ENCODE measurements at regions not wholly inside any gene's neighbourhood (a gene's known extent, or its start where the extent isn't known, plus 50 kb on each side); places are given as distances from the start of the nearest gene placed in this dataset.

DNA sequence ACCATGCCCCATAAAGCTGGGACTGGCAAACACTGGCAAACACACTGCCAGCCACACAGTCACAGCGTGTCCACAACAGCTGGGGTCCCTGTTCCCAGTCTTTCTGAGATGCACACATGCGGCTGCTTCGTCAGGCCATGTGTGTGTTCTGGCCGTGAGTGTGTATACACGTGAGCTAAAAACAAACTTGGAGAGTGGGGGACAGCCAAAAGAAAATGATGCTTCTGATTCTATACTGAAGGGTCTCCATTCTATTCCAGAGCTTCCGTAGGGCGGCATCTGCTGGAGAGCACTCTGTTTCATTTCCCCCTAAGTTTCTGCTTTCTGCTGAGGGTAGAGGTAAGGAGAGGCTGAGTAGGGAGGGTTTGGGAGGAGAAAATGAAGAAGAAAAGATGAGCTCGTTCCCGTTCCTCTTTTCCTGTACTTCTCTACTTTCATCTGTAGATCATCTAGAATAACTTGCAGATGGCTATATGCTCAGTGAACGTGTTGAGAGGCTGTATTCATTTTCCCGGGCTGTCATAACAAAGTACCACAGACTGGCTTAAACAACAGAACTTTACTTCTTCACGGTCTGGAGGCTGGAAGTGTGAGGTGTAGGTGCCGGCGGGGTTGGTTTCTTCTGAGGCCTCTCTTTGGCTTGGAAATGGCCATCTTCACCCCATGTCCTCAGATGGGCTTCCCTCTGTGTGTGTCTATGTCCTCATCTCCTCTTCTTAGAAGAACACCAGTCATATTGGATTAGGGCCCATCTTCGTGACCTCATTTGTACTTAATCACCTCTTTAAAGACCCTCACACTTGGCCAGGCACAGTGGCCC is 151.6 kb downstream of the TOMM20 start:
- Mint-ChIP-seq H3K4me1 (peaks cover 39 to 85% (median 49%) of the 10 kb centered on the region in 7 donors), H3K4me3 (peak overlapping the region in 1 of 10 donors; percentile 69), H3K36me3 (peaks cover 0 to 7% (median 0%) of the 10 kb centered on the region in 5 donors), H3K9me3 (peaks cover 0 to 5% (median 0%) of the 10 kb centered on the region in 11 donors), H3K27ac (peak overlapping the region in 3 of 9 donors; percentile 16 to 79 (median 77)), H3K27me3 (no peaks in the 10 kb centered on the region)
- Histone ChIP-seq H3K36me3 (ENCODE audit: control insufficient read depth in 2 of 3, insufficient read depth in 3 of 3, low read length in 3 of 3) (no peaks in the 10 kb centered on the region), H3K9me3 (ENCODE audit: control insufficient read depth in 2 of 3, low read length in 3 of 3) (no peaks in the 10 kb centered on the region), H3K4me3 (ENCODE audit: low read length) (no peak overlapping the region), H3K4me1 (ENCODE audit: control insufficient read depth in 2 of 2, insufficient read depth in 2 of 2, low read length in 2 of 2) (peaks cover 34 to 57% of the 10 kb centered on the region in 2 donors), H3K27me3 (ENCODE audit: control insufficient read depth in 2 of 2, insufficient read depth in 2 of 2, low read length in 2 of 2) (no peaks in the 10 kb centered on the region), H3K27ac (ENCODE audit: low read depth, low read length) (no peak overlapping the region)
- intact Hi-C loops (cut with micrococcal nuclease): no loop called here
- POLR2A ChIA-PET: interaction anchor here (4.0 kb wide), 1 partner anchor 13 kb away, joined by 22 read pairs; no protein-coding TSS in a partner anchor
- CTCF ChIA-PET: no interaction called here
- DNase-seq (no peak), ATAC-seq (no peak)

DNA sequence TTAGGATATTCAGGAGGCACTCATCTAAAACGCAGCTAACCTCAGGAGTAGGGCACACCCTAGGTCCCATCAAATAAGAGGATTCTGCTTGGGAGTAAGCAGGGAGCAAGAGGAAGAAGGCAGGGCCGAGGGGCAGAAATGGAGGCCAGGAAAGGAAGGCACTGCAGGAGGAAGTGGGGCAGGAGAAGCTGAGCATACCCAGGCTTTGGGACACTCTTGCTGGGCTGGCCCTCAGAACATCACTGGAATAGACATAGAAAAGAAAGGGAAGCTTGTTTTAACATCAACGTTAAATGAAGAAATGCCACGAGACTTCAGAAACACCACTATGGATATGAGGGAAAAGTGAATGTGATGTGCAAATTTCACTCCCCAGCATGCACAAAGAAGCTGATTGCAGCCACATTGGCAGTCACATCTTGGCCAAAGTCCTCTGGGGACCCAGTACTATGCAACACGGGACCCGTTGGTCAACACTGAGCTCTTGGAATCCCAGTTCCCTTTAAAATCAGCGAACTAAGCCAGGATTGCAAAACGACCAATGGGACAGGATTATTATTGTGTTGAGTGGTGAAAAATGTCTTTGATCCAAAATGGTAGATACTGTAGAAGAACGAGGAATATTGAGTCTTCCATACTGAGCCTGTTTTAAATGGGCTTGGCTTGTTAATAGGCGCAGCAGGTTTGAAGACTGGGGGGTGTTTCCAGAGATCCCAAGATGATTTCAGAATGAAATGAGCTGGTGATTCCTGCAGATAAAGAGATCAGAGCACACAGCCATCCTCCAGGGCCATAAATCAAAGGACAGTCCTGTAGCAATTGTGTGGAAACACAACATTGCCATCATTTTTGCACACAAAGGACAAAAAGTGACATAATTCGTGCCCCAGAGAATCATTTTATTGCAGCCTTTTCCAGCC is 152.4 kb downstream of the TOMM20 start:
- ATAC-seq (no peak), DNase-seq (no peak)
- Mint-ChIP-seq H3K27ac (peak overlapping the region in 1 of 9 donors; percentile 59), H3K27me3 (no peaks in the 10 kb centered on the region), H3K4me3 (peak overlapping the region in 1 of 10 donors; percentile 34), H3K36me3 (peaks cover 0 to 7% (median 0%) of the 10 kb centered on the region in 5 donors), H3K4me1 (peaks cover 47 to 86% (median 53%) of the 10 kb centered on the region in 7 donors), H3K9me3 (peaks cover 0 to 5% (median 0%) of the 10 kb centered on the region in 11 donors)
- no peak overlapping the region for H3K27ac ChIP-seq (ENCODE audit: low read depth, low read length)
- no peak overlapping the region for H3K4me3 ChIP-seq (ENCODE audit: low read length)
- intact Hi-C loops (cut with micrococcal nuclease): no loop called here
- POLR2A ChIA-PET: interaction anchor here (1.3 to 4.0 kb wide), 3 partner anchors 7 to 20 kb away, joined by 3 to 22 read pairs (median 4); no protein-coding TSS in a partner anchor
- H3K4me1 ChIP-seq (ENCODE audit: control insufficient read depth in 2 of 2, insufficient read depth in 2 of 2, low read length in 2 of 2): peaks cover 34 to 66% of the 10 kb centered on the region in 2 donors
- no peaks in the 10 kb centered on the region for H3K9me3 ChIP-seq (ENCODE audit: control insufficient read depth in 2 of 3, low read length in 3 of 3)
- no peaks in the 10 kb centered on the region for H3K36me3 ChIP-seq (ENCODE audit: control insufficient read depth in 2 of 3, insufficient read depth in 3 of 3, low read length in 3 of 3)
- CTCF ChIA-PET: no interaction called here
- H3K27me3 ChIP-seq (ENCODE audit: control insufficient read depth in 2 of 2, insufficient read depth in 2 of 2, low read length in 2 of 2): no peaks in the 10 kb centered on the region

DNA sequence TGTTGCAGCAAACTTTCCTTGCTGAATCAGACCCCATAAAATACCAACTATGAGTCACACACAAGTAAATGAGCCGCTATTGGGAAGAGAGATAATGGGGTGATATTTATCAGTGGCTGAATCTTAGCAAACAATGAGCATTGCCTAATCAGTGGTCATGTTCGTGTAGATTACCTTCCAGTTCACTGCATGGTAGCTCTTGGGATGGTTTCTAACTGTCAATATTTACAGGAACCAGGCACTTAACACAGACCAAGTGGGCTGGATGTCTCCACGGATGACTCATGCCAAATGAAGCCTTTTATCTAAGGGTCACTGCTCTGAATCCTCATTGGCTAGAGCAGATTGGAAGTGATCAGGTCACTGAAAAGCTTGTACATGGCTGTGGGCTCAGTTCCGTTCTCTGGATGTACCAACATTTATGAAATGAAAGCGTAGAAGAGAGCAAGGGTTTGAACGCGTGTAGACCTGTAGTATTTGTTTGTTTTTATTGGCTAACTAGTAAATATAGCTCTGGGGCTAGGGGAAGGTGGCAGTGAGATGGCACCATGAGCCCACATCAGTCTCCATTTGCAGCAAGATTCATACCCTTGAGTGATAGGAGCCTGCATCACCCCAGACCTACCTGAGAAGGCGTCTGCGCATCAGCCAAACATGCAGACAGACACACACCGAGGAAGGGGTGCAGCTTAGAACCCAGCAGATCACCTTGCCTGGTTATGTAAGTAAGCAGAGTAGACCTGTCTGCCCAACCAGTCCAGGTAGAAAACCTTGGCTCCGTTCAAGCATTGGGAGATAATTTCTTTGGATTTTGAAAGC is 153.3 kb downstream of the TOMM20 start:
- H3K36me3 ChIP-seq (ENCODE audit: control insufficient read depth in 2 of 3, insufficient read depth in 3 of 3, low read length in 3 of 3): no peaks in the 10 kb centered on the region
- intact Hi-C loops (cut with micrococcal nuclease): no loop called here
- no peak overlapping the region for H3K4me3 ChIP-seq (ENCODE audit: low read length)
- peak; percentile 66 for ATAC-seq
- peaks cover 25 to 65% of the 10 kb centered on the region in 2 donors for H3K4me1 ChIP-seq (ENCODE audit: control insufficient read depth in 2 of 2, insufficient read depth in 2 of 2, low read length in 2 of 2)
- H3K4me1 Mint-ChIP-seq: peaks cover 41 to 86% (median 53%) of the 10 kb centered on the region in 7 donors
- H3K27ac Mint-ChIP-seq: peak overlapping the region in 2 of 9 donors; percentile 59 to 73
- ChIA-PET CTCF (no interaction called here), POLR2A (interaction anchor here (1.3 to 4.0 kb wide), 3 partner anchors 8 to 21 kb away, joined by 3 to 22 read pairs (median 4); no protein-coding TSS in a partner anchor)
- no peaks in the 10 kb centered on the region for H3K27me3 ChIP-seq (ENCODE audit: control insufficient read depth in 2 of 2, insufficient read depth in 2 of 2, low read length in 2 of 2)
- no peak overlapping the region for H3K27ac ChIP-seq (ENCODE audit: low read depth, low read length)
- H3K9me3 Mint-ChIP-seq: peaks cover 0 to 5% (median 0%) of the 10 kb centered on the region in 11 donors
- no peaks in the 10 kb centered on the region for H3K9me3 ChIP-seq (ENCODE audit: control insufficient read depth in 2 of 3, low read length in 3 of 3)
- no peaks in the 10 kb centered on the region for H3K27me3 Mint-ChIP-seq
- no peak for DNase-seq
- H3K4me3 Mint-ChIP-seq: peak overlapping the region in 2 of 10 donors; percentile 2 to 34
- peaks cover 0 to 7% (median 0%) of the 10 kb centered on the region in 5 donors for H3K36me3 Mint-ChIP-seq

DNA sequence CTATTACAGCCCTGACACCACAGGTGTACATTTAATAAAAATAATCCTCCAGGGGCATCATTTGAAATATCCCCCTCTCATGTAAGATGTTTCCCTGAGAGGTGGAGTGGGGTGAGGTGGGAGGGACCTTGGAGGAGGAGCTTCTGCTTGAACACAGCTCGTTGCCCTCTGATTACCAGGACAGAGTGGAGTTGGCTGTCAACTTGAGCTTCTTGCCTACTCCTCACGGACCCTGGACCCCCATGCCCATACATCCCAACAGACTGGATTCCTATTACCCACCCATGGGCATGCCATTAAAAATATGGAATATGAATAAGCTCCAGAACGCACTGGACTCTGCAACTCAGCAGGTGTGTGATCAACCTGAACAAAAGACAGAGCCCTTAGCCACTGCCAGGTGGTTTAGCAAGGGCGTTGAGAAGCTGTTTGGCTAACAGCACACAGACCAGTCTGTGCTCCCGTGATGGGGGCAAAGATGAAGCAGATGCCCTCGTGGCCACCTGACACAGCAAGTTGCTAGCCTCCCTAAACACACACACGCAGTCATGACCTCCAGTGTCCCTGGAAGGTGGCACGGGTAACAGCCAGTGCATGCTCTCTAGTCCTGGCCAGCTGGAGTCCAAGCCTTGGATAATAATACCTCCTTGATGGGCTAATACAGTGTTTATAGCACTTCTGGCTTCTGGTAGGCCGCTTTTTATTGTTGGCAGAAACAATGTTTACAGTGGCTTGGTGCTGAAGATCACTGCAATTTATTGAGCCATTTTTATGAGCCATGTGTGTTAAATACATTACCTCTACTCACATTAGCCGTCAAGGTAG is 155.0 kb downstream of the TOMM20 start:
- peaks cover 8 to 52% of the 10 kb centered on the region in 2 donors for H3K4me1 ChIP-seq (ENCODE audit: control insufficient read depth in 2 of 2, insufficient read depth in 2 of 2, low read length in 2 of 2)
- no peak for ATAC-seq
- DNase-seq: peak in 1 of 9 donors; percentile 18
- Mint-ChIP-seq H3K4me1 (peaks cover 35 to 81% (median 45%) of the 10 kb centered on the region in 7 donors), H3K9me3 (peaks cover 0 to 5% (median 0%) of the 10 kb centered on the region in 11 donors), H3K4me3 (no peak overlapping the region), H3K36me3 (peaks cover 0 to 6% (median 1%) of the 10 kb centered on the region in 5 donors), H3K27ac (peak overlapping the region in 1 of 9 donors; percentile 36), H3K27me3 (no peaks in the 10 kb centered on the region)
- no peak overlapping the region for H3K4me3 ChIP-seq (ENCODE audit: low read length)
- intact Hi-C loops (cut with micrococcal nuclease): no loop called here
- CTCF ChIA-PET: interaction anchor here (0.5 to 1.2 kb wide), 2 partner anchors 32 to 47 kb away, joined by 3 read pairs; no protein-coding TSS in a partner anchor
- no peaks in the 10 kb centered on the region for H3K9me3 ChIP-seq (ENCODE audit: control insufficient read depth in 2 of 3, low read length in 3 of 3)
- H3K27me3 ChIP-seq (ENCODE audit: control insufficient read depth in 2 of 2, insufficient read depth in 2 of 2, low read length in 2 of 2): no peaks in the 10 kb centered on the region
- POLR2A ChIA-PET: interaction anchor here (0.6 to 4.0 kb wide), 2 partner anchors 9 to 48 kb away, joined by 4 to 22 read pairs; no protein-coding TSS in a partner anchor
- H3K27ac ChIP-seq (ENCODE audit: low read depth, low read length): no peak overlapping the region
- H3K36me3 ChIP-seq (ENCODE audit: control insufficient read depth in 2 of 3, insufficient read depth in 3 of 3, low read length in 3 of 3): no peaks in the 10 kb centered on the region

DNA sequence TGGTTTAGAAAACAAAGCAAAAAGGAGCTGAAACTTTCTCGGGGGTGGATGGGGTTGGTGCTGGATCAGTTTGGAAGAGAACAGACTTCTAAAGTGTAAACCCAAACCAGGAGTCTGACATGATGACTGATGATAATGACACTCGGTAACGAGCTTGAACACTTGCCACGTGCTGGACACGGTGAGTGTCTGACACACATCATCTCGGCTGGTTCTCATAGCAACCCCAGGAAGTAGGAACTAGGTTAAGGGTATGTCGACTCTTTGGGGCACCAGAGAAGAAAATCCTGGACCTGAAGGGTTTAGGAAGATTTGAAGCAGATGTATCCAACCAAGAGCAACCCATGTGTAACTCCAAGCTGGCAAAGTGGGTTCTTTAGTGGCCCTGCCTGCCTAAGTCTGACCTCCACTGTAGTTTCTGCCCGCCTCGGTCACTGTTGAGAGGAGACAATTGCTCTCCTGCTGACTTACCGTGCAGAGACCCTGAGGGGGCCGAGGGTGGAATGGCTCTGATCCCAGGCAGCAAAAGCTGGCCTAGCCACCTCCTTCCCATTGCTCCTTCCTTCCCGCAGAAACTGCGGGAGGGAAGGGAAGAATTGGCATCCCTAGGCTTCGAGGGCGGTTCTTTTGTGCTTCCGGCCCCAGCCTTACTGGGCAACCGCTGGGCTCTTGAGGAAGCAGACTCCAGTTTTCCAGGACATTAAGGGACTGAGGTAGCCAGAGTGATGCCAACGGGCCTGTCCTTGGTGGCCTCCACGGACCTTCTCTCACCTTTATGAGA is 156.0 kb downstream of the TOMM20 start:
- Mint-ChIP-seq H3K27me3 (no peaks in the 10 kb centered on the region), H3K36me3 (peaks cover 0 to 7% (median 3%) of the 10 kb centered on the region in 5 donors), H3K4me1 (peaks cover 27 to 75% (median 36%) of the 10 kb centered on the region in 7 donors), H3K27ac (peak overlapping the region in 4 of 9 donors; percentile 1 to 93 (median 32)), H3K9me3 (peaks cover 0 to 5% (median 0%) of the 10 kb centered on the region in 11 donors), H3K4me3 (peak overlapping the region in 1 of 10 donors; percentile 69)
- POLR2A ChIA-PET: interaction anchor here (0.5 kb wide), 1 partner anchor 63 kb away, joined by 3 read pairs; no protein-coding TSS in a partner anchor
- DNase-seq: peak in 1 of 9 donors; percentile 21
- CTCF ChIA-PET: interaction anchor here (1.2 kb wide), 1 partner anchor 46 kb away, joined by 3 read pairs; no protein-coding TSS in a partner anchor
- peak; percentile 36 for ATAC-seq
- no peaks in the 10 kb centered on the region for H3K9me3 ChIP-seq (ENCODE audit: control insufficient read depth in 2 of 3, low read length in 3 of 3)
- no peak overlapping the region for H3K27ac ChIP-seq (ENCODE audit: low read depth, low read length)
- no peaks in the 10 kb centered on the region for H3K36me3 ChIP-seq (ENCODE audit: control insufficient read depth in 2 of 3, insufficient read depth in 3 of 3, low read length in 3 of 3)
- intact Hi-C loops (cut with micrococcal nuclease): no loop called here
- H3K4me3 ChIP-seq (ENCODE audit: low read length): no peak overlapping the region
- H3K4me1 ChIP-seq (ENCODE audit: control insufficient read depth in 2 of 2, insufficient read depth in 2 of 2, low read length in 2 of 2): peaks cover 0 to 42% of the 10 kb centered on the region in 2 donors
- no peaks in the 10 kb centered on the region for H3K27me3 ChIP-seq (ENCODE audit: control insufficient read depth in 2 of 2, insufficient read depth in 2 of 2, low read length in 2 of 2)
